K562 (cell line): ENCODE measurements at regions not wholly inside any gene's neighbourhood (a gene's known extent, or its start where the extent isn't known, plus 50 kb on each side); places are given as distances from the start of the nearest gene placed in this dataset.

Source experiments
- BHLHE40 ChIP-seq: IDR thresholded peaks from 2 replicates; pipeline ENCODE4 v1.6.1; 2011; ENCODE audit warnings: low read length, improper control_type of control experiment
- EZH2 ChIP-seq: IDR thresholded peaks from 2 replicates; pipeline ENCODE4 v1.6.1; 2012; ENCODE audit warnings: low read depth, mild to moderate bottlenecking, inconsistent platforms, low read length, borderline replicate concordance
- HNRNPUL1 ChIP-seq: fragments of 200-400 bp; formaldehyde crosslinking; IDR thresholded peaks from 2 replicates; pipeline ENCODE4 v1.6.1; 2017; ENCODE audit warnings: low read length
- PURB ChIP-seq: sonication (generic); formaldehyde crosslinking; IDR thresholded peaks from 2 replicates; pipeline ENCODE4 v1.9.0; 2021; ENCODE audit warnings: low read depth, mild to moderate bottlenecking, missing genetic modification reagents
- RBFOX2 ChIP-seq: fragments of 200-400 bp; formaldehyde crosslinking; IDR thresholded peaks from 2 replicates; pipeline ENCODE4 v1.6.1; 2017; ENCODE audit warnings: low read depth, mild to moderate bottlenecking, low read length, moderate library complexity
- SMC3 ChIP-seq: conservative IDR thresholded peaks from 2 replicates; pipeline ENCODE4 v1.6.1; 2011; ENCODE audit warnings: low read depth, low read length, improper control_type of control experiment; ENCODE audit not compliant: insufficient read depth
- TF ChIP-seq, protein P1 (sequence below), 3 experiments: IDR thresholded peaks in 2 of 3; conservative IDR thresholded peaks in 1 of 3; 2 replicates each; pipeline ENCODE4 v1.5.1; 2011 to 2012; ENCODE audit warnings: low read length in 3 of 3, mild to moderate bottlenecking in 3 of 3, control low read depth in 2 of 3, improper control_type of control experiment in 1 of 3, inconsistent platforms in 1 of 3, low read depth in 1 of 3, mixed read lengths in 1 of 3, moderate library complexity in 1 of 3; ENCODE audit not compliant: insufficient read depth in 2 of 3
- TF ChIP-seq, protein P2 (sequence below): fragments of 450-650 bp; IDR thresholded peaks from 2 replicates; pipeline ENCODE4 v1.6.1; 2018; ENCODE audit warnings: mild to moderate bottlenecking, low read depth; ENCODE audit not compliant: partially characterized antibody
- TF ChIP-seq, protein P3 (sequence below): IDR thresholded peaks from 2 replicates; pipeline ENCODE4 v1.6.1; 2016; ENCODE audit warnings: missing genetic modification characterization, missing compliant biosample characterization

DNA sequence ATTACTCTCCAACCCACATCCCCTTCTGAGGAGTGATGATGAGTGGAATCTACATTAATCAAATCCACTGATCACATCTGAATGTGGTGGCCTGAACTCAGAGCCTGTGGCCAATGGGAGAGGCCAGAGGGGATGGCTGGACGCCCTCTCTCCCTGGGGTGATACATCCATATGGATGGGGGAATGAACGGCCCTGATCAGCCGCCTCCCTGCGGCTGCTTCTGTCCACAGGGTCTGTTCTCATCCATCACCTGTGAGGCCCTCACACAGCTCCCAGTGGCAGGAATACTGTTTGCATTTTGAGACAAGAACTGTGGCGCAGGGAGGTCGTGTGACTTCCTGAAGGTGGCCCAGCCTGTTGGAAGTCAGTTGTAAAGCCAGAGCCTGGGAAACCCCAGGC is 78.3 kb upstream of the SHISAL1 start:
- TF ChIP-seq BHLHE40 (no peak), PURB (no peak), SMC3 (no peak), RBFOX2 (no peak), EZH2 (no peak), HNRNPUL1 (no peak)
- TF ChIP-seq, protein P1, sequence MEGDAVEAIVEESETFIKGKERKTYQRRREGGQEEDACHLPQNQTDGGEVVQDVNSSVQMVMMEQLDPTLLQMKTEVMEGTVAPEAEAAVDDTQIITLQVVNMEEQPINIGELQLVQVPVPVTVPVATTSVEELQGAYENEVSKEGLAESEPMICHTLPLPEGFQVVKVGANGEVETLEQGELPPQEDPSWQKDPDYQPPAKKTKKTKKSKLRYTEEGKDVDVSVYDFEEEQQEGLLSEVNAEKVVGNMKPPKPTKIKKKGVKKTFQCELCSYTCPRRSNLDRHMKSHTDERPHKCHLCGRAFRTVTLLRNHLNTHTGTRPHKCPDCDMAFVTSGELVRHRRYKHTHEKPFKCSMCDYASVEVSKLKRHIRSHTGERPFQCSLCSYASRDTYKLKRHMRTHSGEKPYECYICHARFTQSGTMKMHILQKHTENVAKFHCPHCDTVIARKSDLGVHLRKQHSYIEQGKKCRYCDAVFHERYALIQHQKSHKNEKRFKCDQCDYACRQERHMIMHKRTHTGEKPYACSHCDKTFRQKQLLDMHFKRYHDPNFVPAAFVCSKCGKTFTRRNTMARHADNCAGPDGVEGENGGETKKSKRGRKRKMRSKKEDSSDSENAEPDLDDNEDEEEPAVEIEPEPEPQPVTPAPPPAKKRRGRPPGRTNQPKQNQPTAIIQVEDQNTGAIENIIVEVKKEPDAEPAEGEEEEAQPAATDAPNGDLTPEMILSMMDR (IDR thresholded peaks at IDR 0.05 in 2 of 3, conservative IDR thresholded peaks at IDR 0.05 in 1 of 3; ENCODE audit: insufficient read depth in 2 of 3, low read depth in 1 of 3, low read length in 3 of 3), result no peak
- TF ChIP-seq, protein P2, sequence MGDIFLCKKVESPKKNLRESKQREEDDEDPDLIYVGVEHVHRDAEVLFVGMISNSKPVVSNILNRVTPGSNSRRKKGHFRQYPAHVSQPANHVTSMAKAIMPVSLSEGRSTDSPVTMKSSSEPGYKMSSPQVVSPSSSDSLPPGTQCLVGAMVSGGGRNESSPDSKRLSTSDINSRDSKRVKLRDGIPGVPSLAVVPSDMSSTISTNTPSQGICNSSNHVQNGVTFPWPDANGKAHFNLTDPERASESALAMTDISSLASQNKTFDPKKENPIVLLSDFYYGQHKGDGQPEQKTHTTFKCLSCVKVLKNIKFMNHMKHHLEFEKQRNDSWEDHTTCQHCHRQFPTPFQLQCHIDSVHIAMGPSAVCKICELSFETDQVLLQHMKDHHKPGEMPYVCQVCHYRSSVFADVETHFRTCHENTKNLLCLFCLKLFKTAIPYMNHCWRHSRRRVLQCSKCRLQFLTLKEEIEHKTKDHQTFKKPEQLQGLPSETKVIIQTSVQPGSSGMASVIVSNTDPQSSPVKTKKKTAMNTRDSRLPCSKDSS, result no peak
- TF ChIP-seq, protein P3, sequence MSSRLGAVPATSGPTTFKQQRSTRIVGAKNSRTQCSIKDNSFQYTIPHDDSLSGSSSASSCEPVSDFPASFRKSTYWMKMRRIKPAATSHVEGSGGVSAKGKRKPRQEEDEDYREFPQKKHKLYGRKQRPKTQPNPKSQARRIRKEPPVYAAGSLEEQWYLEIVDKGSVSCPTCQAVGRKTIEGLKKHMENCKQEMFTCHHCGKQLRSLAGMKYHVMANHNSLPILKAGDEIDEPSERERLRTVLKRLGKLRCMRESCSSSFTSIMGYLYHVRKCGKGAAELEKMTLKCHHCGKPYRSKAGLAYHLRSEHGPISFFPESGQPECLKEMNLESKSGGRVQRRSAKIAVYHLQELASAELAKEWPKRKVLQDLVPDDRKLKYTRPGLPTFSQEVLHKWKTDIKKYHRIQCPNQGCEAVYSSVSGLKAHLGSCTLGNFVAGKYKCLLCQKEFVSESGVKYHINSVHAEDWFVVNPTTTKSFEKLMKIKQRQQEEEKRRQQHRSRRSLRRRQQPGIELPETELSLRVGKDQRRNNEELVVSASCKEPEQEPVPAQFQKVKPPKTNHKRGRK (tag), result no peak
